ENCODE measurements at regions not wholly inside any gene's neighbourhood (a gene's known extent, or its start where the extent isn't known, plus 50 kb on each side); places are given as distances from the start of the nearest gene placed in this dataset.

DNA sequence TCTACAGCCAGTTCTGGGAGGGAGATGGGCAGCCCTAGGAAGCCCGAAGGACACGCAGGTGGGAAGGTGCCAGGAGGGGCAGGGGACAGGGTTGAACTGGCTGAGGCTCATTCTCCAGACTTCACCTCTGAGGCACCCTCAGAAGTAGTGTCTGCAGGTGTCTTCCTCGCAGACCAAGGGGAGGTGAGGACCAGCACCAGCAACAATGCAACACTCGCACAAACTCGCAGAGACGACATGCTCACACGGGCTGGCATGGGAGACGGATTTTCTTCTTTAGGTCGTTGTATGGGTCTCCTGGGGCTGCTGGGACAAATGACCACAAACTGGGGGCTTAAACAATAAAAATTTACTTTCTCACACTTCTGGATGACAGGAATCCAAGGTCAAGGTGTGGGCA is 132.2 kb upstream of the FOXF1 start:
- TF ChIP-seq, protein P1, sequence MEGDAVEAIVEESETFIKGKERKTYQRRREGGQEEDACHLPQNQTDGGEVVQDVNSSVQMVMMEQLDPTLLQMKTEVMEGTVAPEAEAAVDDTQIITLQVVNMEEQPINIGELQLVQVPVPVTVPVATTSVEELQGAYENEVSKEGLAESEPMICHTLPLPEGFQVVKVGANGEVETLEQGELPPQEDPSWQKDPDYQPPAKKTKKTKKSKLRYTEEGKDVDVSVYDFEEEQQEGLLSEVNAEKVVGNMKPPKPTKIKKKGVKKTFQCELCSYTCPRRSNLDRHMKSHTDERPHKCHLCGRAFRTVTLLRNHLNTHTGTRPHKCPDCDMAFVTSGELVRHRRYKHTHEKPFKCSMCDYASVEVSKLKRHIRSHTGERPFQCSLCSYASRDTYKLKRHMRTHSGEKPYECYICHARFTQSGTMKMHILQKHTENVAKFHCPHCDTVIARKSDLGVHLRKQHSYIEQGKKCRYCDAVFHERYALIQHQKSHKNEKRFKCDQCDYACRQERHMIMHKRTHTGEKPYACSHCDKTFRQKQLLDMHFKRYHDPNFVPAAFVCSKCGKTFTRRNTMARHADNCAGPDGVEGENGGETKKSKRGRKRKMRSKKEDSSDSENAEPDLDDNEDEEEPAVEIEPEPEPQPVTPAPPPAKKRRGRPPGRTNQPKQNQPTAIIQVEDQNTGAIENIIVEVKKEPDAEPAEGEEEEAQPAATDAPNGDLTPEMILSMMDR (IDR thresholded peaks at IDR 0.05) = no peak
- TF ChIP-seq POLR2A (IDR thresholded peaks at IDR 0.05) = no peak
